NAMALWA (cell line): ENCODE measurements at regions not wholly inside any gene's neighbourhood (a gene's known extent, or its start where the extent isn't known, plus 50 kb on each side); places are given as distances from the start of the nearest gene placed in this dataset.
"Not testable (repeated sequence)": the region's sequence is repeated elsewhere in the genome, so short reads cannot be mapped to it uniquely, and the experiment has no call there.

Experiments used
- DNase-seq: peaks from one replicate; pipeline ENCODE4 v3.0.0-alpha.2; 2015; ENCODE audit warnings: low spot score

- no peak for DNase-seq
These were observed 412.1 kb upstream of the TECRL start for GRCh38 chr4:64821219-64821976.

- no peak for DNase-seq
These were observed 405.4 kb upstream of the TECRL start for GRCh38 chr4:64814616-64815015.

GRCh38 chr4:64807821-64808220 lies 398.6 kb upstream of the TECRL start:
- no peak for DNase-seq

GRCh38 chr4:64799751-64800150 lies 390.5 kb upstream of the TECRL start:
- DNase-seq: no peak

- DNase-seq: not testable (repeated sequence)
These were observed 389.6 kb upstream of the TECRL start for GRCh38 chr4:64798828-64799227.

- DNase-seq: no peak
These were observed 387.3 kb upstream of the TECRL start for GRCh38 chr4:64796581-64796980.

- DNase-seq: no peak
These were observed 374.9 kb upstream of the TECRL start for GRCh38 chr4:64784125-64784524.

GRCh38 chr4:64781737-64782326 lies 372.6 kb upstream of the TECRL start:
- DNase-seq: peak; percentile 67

GRCh38 chr4:64780664-64781063 lies 371.4 kb upstream of the TECRL start:
- no peak for DNase-seq

- DNase-seq: no peak
These were observed 368.0 kb upstream of the TECRL start for GRCh38 chr4:64777286-64777685.

- DNase-seq: no peak
These were observed 367.6 kb upstream of the TECRL start for GRCh38 chr4:64776820-64777219.

GRCh38 chr4:64774626-64775025 lies 365.4 kb upstream of the TECRL start:
- no peak for DNase-seq

GRCh38 chr4:64771149-64771548 lies 361.9 kb upstream of the TECRL start:
- DNase-seq: no peak

GRCh38 chr4:64767547-64767946 lies 358.3 kb upstream of the TECRL start:
- DNase-seq: no peak

GRCh38 chr4:64766565-64766964 lies 357.3 kb upstream of the TECRL start:
- DNase-seq: no peak

- DNase-seq: no peak
These were observed 346.8 kb upstream of the TECRL start for GRCh38 chr4:64756016-64756415.

- DNase-seq: no peak
These were observed 338.9 kb upstream of the TECRL start for GRCh38 chr4:64747919-64748715.

- DNase-seq: no peak
These were observed 329.0 kb upstream of the TECRL start for GRCh38 chr4:64738240-64738639.

GRCh38 chr4:64737854-64738138 lies 328.5 kb upstream of the TECRL start:
- DNase-seq: not testable (repeated sequence)

- DNase-seq: no peak
These were observed 328.0 kb upstream of the TECRL start for GRCh38 chr4:64737026-64737853.

GRCh38 chr4:64729561-64729960 lies 320.3 kb upstream of the TECRL start:
- DNase-seq: no peak

GRCh38 chr4:64727960-64728359 lies 318.7 kb upstream of the TECRL start:
- no peak for DNase-seq
